GM12878 (cell line): ENCODE measurements at regions not wholly inside any gene's neighbourhood (a gene's known extent, or its start where the extent isn't known, plus 50 kb on each side); places are given as distances from the start of the nearest gene placed in this dataset.

ENCODE experiments used
- ATAC-seq: fragments of 200-7000 bp; cut with Tn5 transposase; 3 replicates; pipeline ENCODE4 v1.9.1; 2020; ENCODE audit warnings: mild to moderate bottlenecking, moderate library complexity
- BruUV-seq: library from RNA; stranded (reverse); fragments of 400-500 nt; replicated peaks from 2 replicates; lab custom pipeline; 2021; lab: Mats Ljungman, UMichigan
- CTCF ChIA-PET: fragments of 300-600 bp; sonication (Branson Sonifier 250); formaldehyde crosslinking; extraction: SDS; loops from one replicate; lab custom pipeline; 2021; ENCODE audit warnings: inconsistent platforms; lab: Yijun Ruan, JAX
- POLR2A ChIA-PET: fragments of 350-600 bp; formaldehyde crosslinking; extraction: SDS; loops from one replicate; lab custom pipeline; 2021; ENCODE audit warnings: inconsistent platforms; lab: Charles Lee
- RAD21 ChIA-PET: fragments of 300-600 bp; sonication (Branson Sonifier 250); formaldehyde crosslinking; loops from one replicate; lab custom pipeline; 2023; ENCODE audit warnings: antibody characterized with exemption; ENCODE audit not compliant: unreplicated experiment; lab: Charles Lee
- SMC1A ChIA-PET: fragments of 300-600 bp; sonication (Branson Sonifier 250); formaldehyde crosslinking; loops from one replicate; lab custom pipeline; 2023; ENCODE audit not compliant: unreplicated experiment, uncharacterized antibody; lab: Charles Lee
- DNase-seq: peaks from one replicate; pipeline ENCODE4 v3.0.0-alpha.2; 2011; ENCODE audit warnings: low read depth, low spot score
- FAIRE-seq: peaks from 3 replicates; lab custom pipeline; 2011; peaks lifted over from hg19 to GRCh38; lab: Jason Lieb, UNC
- H2AFZ ChIP-seq: 2 replicates; pipeline ENCODE4 v1.6.0; 2011; ENCODE audit warnings: low read depth, low read length, control low read depth; ENCODE audit not compliant: control insufficient read depth
- H3K27ac ChIP-seq: 2 replicates; pipeline ENCODE4 v1.5.1; 2011; ENCODE audit warnings: control low read depth; ENCODE audit not compliant: control insufficient read depth, insufficient read depth
- H3K27me3 ChIP-seq, 2 experiments: replicated peaks in 1 of 2; 2 replicates each; pipeline versions ENCODE4 v1.6.0 to v1.6.1; 2011; ENCODE audit warnings: low read length in 1 of 2; ENCODE audit not compliant: control insufficient read depth in 2 of 2, insufficient read depth in 2 of 2
- H3K36me3 ChIP-seq, 2 experiments: 2 replicates each; pipeline ENCODE4 v1.5.1; 2011; ENCODE audit warnings: low read length in 1 of 2; ENCODE audit not compliant: control insufficient read depth in 2 of 2, insufficient read depth in 2 of 2
- H3K4me1 ChIP-seq: 2 replicates; pipeline ENCODE4 v1.6.1; 2011; ENCODE audit warnings: mild to moderate bottlenecking, low read length, moderate library complexity, mixed read lengths; ENCODE audit not compliant: control insufficient read depth, insufficient read depth
- H3K4me2 ChIP-seq: 2 replicates; pipeline ENCODE4 v1.6.0; 2011; ENCODE audit warnings: control low read depth; ENCODE audit not compliant: control insufficient read depth, insufficient read depth
- H3K4me3 ChIP-seq: fragments of 200-600 bp; sonication (generic); 2 replicates; pipeline ENCODE4 v1.5.1; 2016
- H3K79me2 ChIP-seq: 2 replicates; pipeline ENCODE4 v1.6.0; 2011; ENCODE audit warnings: low read length; ENCODE audit not compliant: control insufficient read depth, insufficient read depth
- H3K9ac ChIP-seq: 2 replicates; pipeline ENCODE4 v1.8.0; 2011; ENCODE audit warnings: low read length, control low read depth, mixed read lengths; ENCODE audit not compliant: control insufficient read depth, insufficient read depth
- H3K9me3 ChIP-seq: replicated peaks from 3 replicates; pipeline ENCODE4 v1.5.1; 2011; ENCODE audit warnings: mild to moderate bottlenecking, low read length; ENCODE audit not compliant: control insufficient read depth, insufficient read depth
- H4K20me1 ChIP-seq: 2 replicates; pipeline ENCODE4 v1.6.0; 2011; ENCODE audit not compliant: control insufficient read depth, insufficient read depth
- BHLHE40 ChIP-seq, 2 experiments: fragments of 450-650 bp in 1 of 2; IDR thresholded peaks; 2 replicates each; pipeline ENCODE4 v1.6.1; 2011 to 2017; ENCODE audit warnings: low read depth in 2 of 2, borderline replicate concordance in 1 of 2, improper control_type of control experiment in 1 of 2, low read length in 1 of 2, mild to moderate bottlenecking in 1 of 2
- CHD1 ChIP-seq: IDR thresholded peaks from 2 replicates; pipeline ENCODE4 v1.6.1; 2012; ENCODE audit warnings: low read depth, low read length, improper control_type of control experiment
- CHD4 ChIP-seq: fragments of 200-600 bp; sonication (generic); IDR thresholded peaks from 2 replicates; pipeline ENCODE4 v1.6.1; 2016; ENCODE audit warnings: mild to moderate bottlenecking
- CREB1 ChIP-seq: IDR thresholded peaks from 2 replicates; pipeline ENCODE4 v1.6.1; 2012; ENCODE audit warnings: low read depth, mild to moderate bottlenecking, inconsistent platforms
- ETV6 ChIP-seq, 2 experiments: fragments of 450-650 bp in 1 of 2; IDR thresholded peaks in 1 of 2; conservative IDR thresholded peaks in 1 of 2; 2 replicates each; pipeline ENCODE4 v1.6.1; 2014; ENCODE audit warnings: antibody characterized with exemption in 1 of 2, borderline replicate concordance in 1 of 2, low read depth in 1 of 2, mild to moderate bottlenecking in 1 of 2, moderate library complexity in 1 of 2
- FOXK2 ChIP-seq: fragments of 450-650 bp; IDR thresholded peaks from 2 replicates; pipeline ENCODE4 v1.6.1; 2017; ENCODE audit warnings: mild to moderate bottlenecking, moderate library complexity
- HDAC2 ChIP-seq: fragments of 200-600 bp; sonication (generic); IDR thresholded peaks from 2 replicates; pipeline ENCODE4 v1.6.1; 2017
- HDGF ChIP-seq: fragments of 450-650 bp; IDR thresholded peaks from 2 replicates; pipeline ENCODE4 v1.6.1; 2016; ENCODE audit warnings: antibody characterized with exemption
- KAT2A ChIP-seq: conservative IDR thresholded peaks from 2 replicates; pipeline ENCODE4 v1.6.1; 2011; ENCODE audit warnings: low read depth, low read length; ENCODE audit not compliant: control insufficient read depth
- MYC ChIP-seq: IDR thresholded peaks from 2 replicates; pipeline ENCODE4 v1.6.1; 2011; ENCODE audit warnings: mild to moderate bottlenecking, low read length, moderate library complexity, inconsistent platforms; ENCODE audit not compliant: insufficient read depth, insufficient replicate concordance, insufficient read length, severe bottlenecking
- NFXL1 ChIP-seq: fragments of 450-650 bp; IDR thresholded peaks from 2 replicates; pipeline ENCODE4 v1.6.1; 2017; ENCODE audit warnings: antibody characterized with exemption, mild to moderate bottlenecking, borderline replicate concordance
- POLR2AphosphoS2 ChIP-seq: IDR thresholded peaks from 2 replicates; pipeline ENCODE4 v1.6.1; 2011; ENCODE audit warnings: low read depth, mild to moderate bottlenecking, low read length, improper control_type of control experiment, moderate library complexity
- SIX5 ChIP-seq: IDR thresholded peaks from 2 replicates; pipeline ENCODE4 v1.6.1; 2011; ENCODE audit warnings: mild to moderate bottlenecking, low read depth, low read length, moderate library complexity; ENCODE audit not compliant: severe bottlenecking
- SMAD1 ChIP-seq: fragments of 450-650 bp; IDR thresholded peaks from 2 replicates; pipeline ENCODE4 v1.6.1; 2018; ENCODE audit warnings: mild to moderate bottlenecking, low read depth; ENCODE audit not compliant: partially characterized antibody
- YBX1 ChIP-seq: fragments of 450-650 bp; IDR thresholded peaks from 2 replicates; pipeline ENCODE4 v1.6.1; 2016; ENCODE audit warnings: antibody characterized with exemption
- ZNF384 ChIP-seq: IDR thresholded peaks from 2 replicates; pipeline ENCODE4 v1.6.1; 2012; ENCODE audit warnings: low read depth, mild to moderate bottlenecking, low read length, improper control_type of control experiment, borderline replicate concordance
- WGBS: methylation state at CpG from one replicate; pipeline ENCODE4 v1.1.6; 2016; ENCODE audit warnings: low lambda C conversion rate; ENCODE audit not compliant: insufficient replicate concordance, insufficient coverage; ENCODE audit errors: missing lambda C conversion rate; 5-methylcytosine and 5-hydroxymethylcytosine counted together
- in situ Hi-C: fragments of 300-500 bp; cut with MboI; formaldehyde crosslinking; loops from 9 replicates; pipeline ENCODE4 v1.14.3; 2018; ENCODE audit warnings: mixed read lengths
- intact Hi-C: fragments of 100-400 bp; cut with micrococcal nuclease; formaldehyde crosslinking; loops from one replicate; pipeline ENCODE4 v1.14.2; 2022; ENCODE audit not compliant: unreplicated experiment
- TF ChIP-seq, protein P1 (sequence below): fragments of 450-650 bp; IDR thresholded peaks from 2 replicates; pipeline ENCODE4 v1.6.1; 2016; ENCODE audit warnings: mild to moderate bottlenecking
- TF ChIP-seq, protein P2 (sequence below): IDR thresholded peaks from 2 replicates; pipeline ENCODE4 v1.6.1; 2011; ENCODE audit warnings: low read depth, low read length, improper control_type of control experiment, borderline replicate concordance

DNA sequence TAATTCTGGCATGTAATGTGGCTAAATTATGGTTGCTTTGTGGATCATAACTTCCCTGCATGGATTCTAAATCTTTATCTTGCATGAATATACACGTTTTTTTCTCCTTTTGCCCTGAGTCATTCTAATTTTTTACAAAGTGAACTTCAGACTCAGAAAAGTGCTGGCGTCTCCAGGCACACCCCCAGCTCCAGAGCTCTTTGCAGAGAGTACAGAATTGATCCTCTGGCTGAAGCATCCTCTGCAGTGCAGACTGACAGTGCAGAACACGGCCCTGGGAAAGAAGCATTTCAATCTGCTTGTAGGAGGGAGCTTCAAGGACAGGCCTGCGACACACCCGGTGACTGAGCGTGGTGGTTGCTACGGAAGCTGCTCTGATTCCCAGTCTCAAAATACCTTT, 228.1 kb downstream of the FGF9 start:
- FAIRE-seq, result no peak

More for the DNA sequence above, 228.1 kb downstream of the FGF9 start:
- Histone ChIP-seq H3K4me1 (no peaks in the 10 kb centered on the region), H3K79me2 (no peaks in the 10 kb centered on the region), H3K27ac (no peak overlapping the region), H2AFZ (no peak overlapping the region), H4K20me1 (no peaks in the 10 kb centered on the region), H3K9ac (no peak overlapping the region), H3K9me3 (no peaks in the 10 kb centered on the region), H3K4me2 (no peak overlapping the region), H3K27me3 (no peaks in the 10 kb centered on the region; a peak in 1 of 4 replicates), H3K4me3 (no peak overlapping the region), H3K36me3 (no peaks in the 10 kb centered on the region)
- intact Hi-C loops, result no loop called here
- SMC1A ChIA-PET, result interaction anchor here (0.9 kb wide), 1 partner anchor 11 kb away, joined by 3 read pairs; no protein-coding TSS in a partner anchor
- CTCF ChIA-PET, result interaction anchor here (1.3 kb wide), 1 partner anchor 261 kb away, joined by 3 read pairs; no protein-coding TSS in a partner anchor
- no peak for TF ChIP-seq FOXK2
- no peak for TF ChIP-seq MYC
- TF ChIP-seq, protein P1, sequence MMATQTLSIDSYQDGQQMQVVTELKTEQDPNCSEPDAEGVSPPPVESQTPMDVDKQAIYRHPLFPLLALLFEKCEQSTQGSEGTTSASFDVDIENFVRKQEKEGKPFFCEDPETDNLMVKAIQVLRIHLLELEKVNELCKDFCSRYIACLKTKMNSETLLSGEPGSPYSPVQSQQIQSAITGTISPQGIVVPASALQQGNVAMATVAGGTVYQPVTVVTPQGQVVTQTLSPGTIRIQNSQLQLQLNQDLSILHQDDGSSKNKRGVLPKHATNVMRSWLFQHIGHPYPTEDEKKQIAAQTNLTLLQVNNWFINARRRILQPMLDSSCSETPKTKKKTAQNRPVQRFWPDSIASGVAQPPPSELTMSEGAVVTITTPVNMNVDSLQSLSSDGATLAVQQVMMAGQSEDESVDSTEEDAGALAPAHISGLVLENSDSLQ, result no peak
- TF ChIP-seq CHD4, result no peak
- no peak for TF ChIP-seq SMAD1
- no peak for TF ChIP-seq HDGF
- TF ChIP-seq NFXL1, result no peak
- TF ChIP-seq SIX5, result no peak
- TF ChIP-seq CREB1, result no peak
- no peak for TF ChIP-seq BHLHE40 (IDR thresholded peaks at IDR 0.05; ENCODE audit: borderline replicate concordance in 1 of 2, low read depth in 2 of 2, low read length in 1 of 2)
- no peak for TF ChIP-seq CHD1
- TF ChIP-seq, protein P2, sequence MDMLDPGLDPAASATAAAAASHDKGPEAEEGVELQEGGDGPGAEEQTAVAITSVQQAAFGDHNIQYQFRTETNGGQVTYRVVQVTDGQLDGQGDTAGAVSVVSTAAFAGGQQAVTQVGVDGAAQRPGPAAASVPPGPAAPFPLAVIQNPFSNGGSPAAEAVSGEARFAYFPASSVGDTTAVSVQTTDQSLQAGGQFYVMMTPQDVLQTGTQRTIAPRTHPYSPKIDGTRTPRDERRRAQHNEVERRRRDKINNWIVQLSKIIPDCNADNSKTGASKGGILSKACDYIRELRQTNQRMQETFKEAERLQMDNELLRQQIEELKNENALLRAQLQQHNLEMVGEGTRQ, result no peak
- TF ChIP-seq HDAC2, result no peak
- no peak for TF ChIP-seq YBX1
- no peak for TF ChIP-seq POLR2AphosphoS2
- no peak for TF ChIP-seq KAT2A
- TF ChIP-seq ZNF384, result no peak
- TF ChIP-seq ETV6 (conservative IDR thresholded peaks at IDR 0.05 in 1 of 2, IDR thresholded peaks at IDR 0.05 in 1 of 2; ENCODE audit: borderline replicate concordance in 1 of 2, low read depth in 1 of 2), result no peak
- no peak for DNase-seq
- no peak for ATAC-seq
- RAD21 ChIA-PET, result no interaction called here
- POLR2A ChIA-PET, result no interaction called here
- WGBS, result 63% methylated on average over 7 of the region's 7 CpGs
- no TSS peak for BruUV-seq
- in situ Hi-C loops, result no loop called here
